Osteoblast (primary cell): ENCODE measurements at regions not wholly inside any gene's neighbourhood (a gene's known extent, or its start where the extent isn't known, plus 50 kb on each side); places are given as distances from the start of the nearest gene placed in this dataset.

Experiments
- DNase-seq: peaks from one replicate; pipeline ENCODE4 v3.0.0; 2011; ENCODE audit warnings: low spot score, mixed read lengths; ENCODE audit not compliant: insufficient read length; ENCODE audit errors: missing footprints
- H2AFZ ChIP-seq: 2 replicates; pipeline ENCODE4 v1.6.0; 2011; ENCODE audit warnings: mild to moderate bottlenecking, low read length
- H3K27ac ChIP-seq: 2 replicates; pipeline ENCODE4 v1.5.1; 2011; ENCODE audit warnings: mild to moderate bottlenecking, low read depth, low read length, moderate library complexity
- H3K27me3 ChIP-seq: 2 replicates; pipeline ENCODE4 v1.6.0; 2012; ENCODE audit warnings: mild to moderate bottlenecking, control low read depth, inconsistent platforms, low read length, moderate library complexity; ENCODE audit not compliant: insufficient read depth
- H3K36me3 ChIP-seq: 2 replicates; pipeline ENCODE4 v1.5.1; 2011; ENCODE audit warnings: mild to moderate bottlenecking, low read length, control low read depth, moderate library complexity; ENCODE audit not compliant: insufficient read depth
- H3K4me1 ChIP-seq: 2 replicates; pipeline ENCODE4 v1.5.1; 2011; ENCODE audit warnings: mild to moderate bottlenecking, low read length, control low read depth, moderate library complexity; ENCODE audit not compliant: insufficient read depth
- H3K4me2 ChIP-seq: 2 replicates; pipeline ENCODE4 v1.6.0; 2011; ENCODE audit warnings: mild to moderate bottlenecking, low read length; ENCODE audit not compliant: insufficient read depth
- H3K4me3 ChIP-seq: fragments of 200-600 bp; sonication (generic); 3 replicates; pipeline ENCODE4 v1.5.1; 2012; ENCODE audit warnings: mild to moderate bottlenecking, low read length, inconsistent platforms; ENCODE audit not compliant: insufficient read depth
- H3K79me2 ChIP-seq: 2 replicates; pipeline ENCODE4 v1.6.0; 2012; ENCODE audit warnings: mild to moderate bottlenecking, low read length, control low read depth, inconsistent platforms; ENCODE audit not compliant: insufficient read depth
- H3K9me3 ChIP-seq: 2 replicates; pipeline ENCODE4 v1.5.1; 2011; ENCODE audit warnings: low read depth, low read length, control low read depth
- H4K20me1 ChIP-seq: 2 replicates; pipeline ENCODE4 v1.6.0; 2012; ENCODE audit warnings: mild to moderate bottlenecking, low read length, control low read depth; ENCODE audit not compliant: insufficient read depth
- CTCF ChIP-seq: IDR thresholded peaks from 2 replicates; pipeline ENCODE4 v1.5.1; 2011; ENCODE audit warnings: mild to moderate bottlenecking, low read depth, low read length, moderate library complexity; ENCODE audit errors: extremely low read depth

DNA sequence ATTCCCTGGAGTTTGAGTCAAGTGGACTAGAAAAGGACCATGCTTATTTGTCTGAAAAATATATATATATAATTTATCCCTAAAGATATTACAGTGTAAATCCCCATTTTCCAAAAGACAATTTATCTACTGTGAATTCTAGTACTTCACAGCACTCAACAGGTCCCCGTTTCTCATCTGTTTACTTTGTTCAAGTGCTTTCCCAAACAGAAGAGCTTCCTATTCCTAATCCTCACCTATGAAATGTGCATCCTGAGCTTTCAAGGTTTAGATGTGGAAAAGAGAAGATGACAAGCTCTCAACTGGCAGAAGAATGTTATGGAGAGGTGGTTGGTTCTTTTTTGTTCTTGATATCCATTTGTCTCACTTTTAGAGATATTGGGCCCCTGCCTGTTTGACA lies 401.6 kb upstream of the ZNF608 start:
- H4K20me1 ChIP-seq, result no peaks in the 10 kb centered on the region
- TF ChIP-seq CTCF, result no peak
- no peaks in the 10 kb centered on the region for H3K9me3 ChIP-seq
- no peaks in the 10 kb centered on the region for H3K27me3 ChIP-seq
- H2AFZ ChIP-seq, result no peak overlapping the region
- no peaks in the 10 kb centered on the region for H3K36me3 ChIP-seq
- no peaks in the 10 kb centered on the region for H3K79me2 ChIP-seq
- H3K27ac ChIP-seq, result no peak overlapping the region
- DNase-seq, result peak; percentile 11
- H3K4me2 ChIP-seq, result no peak overlapping the region
- H3K4me3 ChIP-seq, result no peak overlapping the region
- H3K4me1 ChIP-seq, result no peaks in the 10 kb centered on the region

- Histone ChIP-seq H3K4me3 (no peak overlapping the region), H2AFZ (no peak overlapping the region), H3K4me2 (no peak overlapping the region), H4K20me1 (no peaks in the 10 kb centered on the region), H3K4me1 (no peaks in the 10 kb centered on the region), H3K27ac (no peak overlapping the region), H3K9me3 (no peaks in the 10 kb centered on the region), H3K36me3 (no peaks in the 10 kb centered on the region), H3K27me3 (no peaks in the 10 kb centered on the region), H3K79me2 (no peaks in the 10 kb centered on the region)
- DNase-seq, result no peak
- TF ChIP-seq CTCF, result no peak
These were observed 402.3 kb upstream of the ZNF608 start for GRCh38 chr5:125148706-125149105.

GRCh38 chr5:125149110-125149509 lies 402.7 kb upstream of the ZNF608 start:
- Histone ChIP-seq H3K4me1 (no peaks in the 10 kb centered on the region), H3K9me3 (no peaks in the 10 kb centered on the region), H2AFZ (no peak overlapping the region), H3K79me2 (no peaks in the 10 kb centered on the region), H3K4me2 (no peak overlapping the region), H3K4me3 (no peak overlapping the region), H3K27me3 (no peaks in the 10 kb centered on the region), H3K36me3 (no peaks in the 10 kb centered on the region), H4K20me1 (no peaks in the 10 kb centered on the region), H3K27ac (no peak overlapping the region)
- TF ChIP-seq CTCF, result no peak
- DNase-seq, result no peak

DNA sequence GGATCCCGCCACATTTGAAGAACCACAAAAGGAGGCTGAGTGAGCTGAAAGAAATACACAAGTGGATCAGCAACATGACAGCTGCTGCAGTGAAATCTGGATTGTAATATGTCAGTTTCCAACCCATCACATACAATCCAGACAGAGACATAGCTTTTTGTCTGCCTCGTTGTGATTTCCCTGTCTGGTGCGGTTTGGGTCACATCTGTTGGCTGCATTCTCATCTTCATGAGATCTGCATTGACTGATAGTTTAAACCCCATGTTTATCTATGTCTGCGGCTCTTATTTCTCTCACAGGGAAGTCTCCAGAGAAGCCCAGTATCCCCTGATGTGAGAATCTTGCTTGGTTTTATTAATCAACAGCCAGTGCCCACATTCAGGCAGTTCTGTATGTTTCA lies 403.1 kb upstream of the ZNF608 start:
- H2AFZ ChIP-seq, result no peak overlapping the region
- no peak overlapping the region for H3K4me2 ChIP-seq
- no peak for TF ChIP-seq CTCF
- no peak for DNase-seq
- H3K79me2 ChIP-seq, result no peaks in the 10 kb centered on the region
- no peaks in the 10 kb centered on the region for H3K27me3 ChIP-seq
- H4K20me1 ChIP-seq, result no peaks in the 10 kb centered on the region
- H3K9me3 ChIP-seq, result no peaks in the 10 kb centered on the region
- no peak overlapping the region for H3K4me3 ChIP-seq
- no peaks in the 10 kb centered on the region for H3K4me1 ChIP-seq
- no peak overlapping the region for H3K27ac ChIP-seq
- no peaks in the 10 kb centered on the region for H3K36me3 ChIP-seq
